Hepatocyte (in vitro differentiated cells): ENCODE measurements at regions not wholly inside any gene's neighbourhood (a gene's known extent, or its start where the extent isn't known, plus 50 kb on each side); places are given as distances from the start of the nearest gene placed in this dataset.
A peak's percentile ranks its signal among the peaks of the same experiment; 100 is the strongest.

ENCODE experiments used
- DNase-seq: peaks from one replicate; pipeline ENCODE4 v3.0.0-alpha.2; 2016; ENCODE audit warnings: low spot score
- H2AFZ ChIP-seq: fragments of 200-600 bp; sonication (generic); 2 replicates; pipeline ENCODE4 v1.6.0; 2016; ENCODE audit warnings: antibody characterized with exemption, mild to moderate bottlenecking
- H3K27ac ChIP-seq: fragments of 200-600 bp; sonication (generic); 2 replicates; pipeline ENCODE4 v1.5.1; 2016; ENCODE audit warnings: mild to moderate bottlenecking
- H3K27me3 ChIP-seq: fragments of 200-600 bp; sonication (generic); 2 replicates; pipeline ENCODE4 v1.6.1; 2016
- H3K36me3 ChIP-seq: fragments of 200-600 bp; sonication (generic); replicated peaks from 2 replicates; pipeline ENCODE4 v1.5.1; 2016; ENCODE audit warnings: low read depth; ENCODE audit not compliant: insufficient read depth
- H3K4me1 ChIP-seq: fragments of 200-600 bp; sonication (generic); 2 replicates; pipeline ENCODE4 v1.5.1; 2016; ENCODE audit warnings: mild to moderate bottlenecking, moderate library complexity; ENCODE audit not compliant: insufficient read depth
- H3K4me2 ChIP-seq: fragments of 200-600 bp; sonication (generic); 2 replicates; pipeline ENCODE4 v1.6.0; 2016
- H3K4me3 ChIP-seq: fragments of 200-600 bp; sonication (generic); 2 replicates; pipeline ENCODE4 v1.5.1; 2016; ENCODE audit warnings: mild to moderate bottlenecking
- H3K79me2 ChIP-seq: fragments of 200-600 bp; sonication (generic); 2 replicates; pipeline ENCODE4 v1.6.0; 2017; ENCODE audit warnings: mild to moderate bottlenecking
- H3K9me2 ChIP-seq: fragments of 200-600 bp; sonication (generic); replicated peaks from 2 replicates; pipeline ENCODE4 v1.6.0; 2017; ENCODE audit warnings: mild to moderate bottlenecking; ENCODE audit not compliant: insufficient read depth
- H3K9me3 ChIP-seq: fragments of 200-600 bp; sonication (generic); 2 replicates; pipeline ENCODE4 v1.5.1; 2016; ENCODE audit warnings: low read depth, mild to moderate bottlenecking
- H4K20me1 ChIP-seq: fragments of 200-600 bp; sonication (generic); 2 replicates; pipeline ENCODE4 v1.6.0; 2016; ENCODE audit warnings: mild to moderate bottlenecking; ENCODE audit not compliant: insufficient read depth, poor library complexity, severe bottlenecking
- CTCF ChIP-seq: fragments of 200-600 bp; sonication (generic); IDR thresholded peaks from 2 replicates; pipeline ENCODE4 v1.5.1; 2016; ENCODE audit warnings: antibody characterized with exemption, mild to moderate bottlenecking; ENCODE audit not compliant: poor library complexity
- EZH2 ChIP-seq: fragments of 200-600 bp; sonication (generic); IDR thresholded peaks from 2 replicates; pipeline ENCODE4 v1.6.1; 2016; ENCODE audit warnings: antibody characterized with exemption, mild to moderate bottlenecking, borderline replicate concordance
- EZH2phosphoT487 ChIP-seq: fragments of 200-600 bp; sonication (generic); IDR thresholded peaks from one replicate; pipeline ENCODE4 v1.6.1; 2018; ENCODE audit warnings: antibody characterized with exemption, mild to moderate bottlenecking, low read depth, moderate library complexity; ENCODE audit not compliant: unreplicated experiment, severe bottlenecking
- WGBS: methylation state at CpG from one replicate; pipeline ENCODE4 v1.1.6; 2016; ENCODE audit warnings: low lambda C conversion rate; ENCODE audit errors: missing lambda C conversion rate; 5-methylcytosine and 5-hydroxymethylcytosine counted together

- H3K4me2 ChIP-seq: no peak overlapping the region
- no peak overlapping the region for H2AFZ ChIP-seq
- no peak overlapping the region for H3K4me3 ChIP-seq
- H4K20me1 ChIP-seq: no peaks in the 10 kb centered on the region
- H3K27ac ChIP-seq: no peak overlapping the region
- TF ChIP-seq EZH2 (no peak), EZH2phosphoT487 (no peak), CTCF (no peak)
- H3K79me2 ChIP-seq: no peaks in the 10 kb centered on the region
- no peaks in the 10 kb centered on the region for H3K9me3 ChIP-seq
- DNase-seq: peak; percentile 1
- no peaks in the 10 kb centered on the region for H3K9me2 ChIP-seq
- no peaks in the 10 kb centered on the region for H3K27me3 ChIP-seq
- no peaks in the 10 kb centered on the region for H3K4me1 ChIP-seq
- no peaks in the 10 kb centered on the region for H3K36me3 ChIP-seq
- 92% methylated on average over 18 of the region's 18 CpGs for WGBS
Measured at GRCh38 chr22:49008682-49009235, 818.9 kb downstream of the BRD1 start.

- Histone ChIP-seq H3K9me3 (no peaks in the 10 kb centered on the region), H3K4me2 (no peak overlapping the region), H3K4me3 (no peak overlapping the region), H4K20me1 (no peaks in the 10 kb centered on the region), H3K27me3 (no peaks in the 10 kb centered on the region), H3K36me3 (no peaks in the 10 kb centered on the region), H3K79me2 (no peaks in the 10 kb centered on the region), H2AFZ (no peak overlapping the region), H3K4me1 (no peaks in the 10 kb centered on the region), H3K27ac (no peak overlapping the region), H3K9me2 (no peaks in the 10 kb centered on the region)
- DNase-seq: peak; percentile 3
- TF ChIP-seq EZH2phosphoT487: no peak
- no peak for TF ChIP-seq EZH2
- TF ChIP-seq CTCF: no peak
- WGBS: 76% methylated on average over 12 of the region's 12 CpGs
Measured at GRCh38 chr22:49007013-49007653, 820.5 kb downstream of the BRD1 start.

GRCh38 chr22:49006207-49007012 lies 821.3 kb downstream of the BRD1 start:
- 87% methylated on average over 11 of the region's 11 CpGs for WGBS
- no peak for TF ChIP-seq EZH2phosphoT487
- no peak for TF ChIP-seq CTCF
- TF ChIP-seq EZH2: no peak
- no peaks in the 10 kb centered on the region for H3K4me1 ChIP-seq

More at GRCh38 chr22:49006207-49007012, 821.3 kb downstream of the BRD1 start:
- Histone ChIP-seq H3K9me3 (no peaks in the 10 kb centered on the region), H3K9me2 (no peaks in the 10 kb centered on the region), H2AFZ (no peak overlapping the region), H3K36me3 (no peaks in the 10 kb centered on the region), H3K27ac (no peak overlapping the region), H3K4me3 (no peak overlapping the region), H3K4me2 (no peak overlapping the region), H4K20me1 (no peaks in the 10 kb centered on the region), H3K79me2 (no peaks in the 10 kb centered on the region), H3K27me3 (no peaks in the 10 kb centered on the region)
- peak; percentile 2 for DNase-seq
